T-helper 2 cell treated with Interferon-gamma antibody and Interleukin-4, amounts not matched to agents 5 μg/mL and 100 μg/mL, for 36 hours (primary cell): ENCODE measurements at regions not wholly inside any gene's neighbourhood (a gene's known extent, or its start where the extent isn't known, plus 50 kb on each side); places are given as distances from the start of the nearest gene placed in this dataset.

Source experiments
- DNase-seq: peaks from one replicate; pipeline ENCODE4 v3.0.0; 2021; ENCODE audit warnings: low spot score
- H3K27ac Mint-ChIP-seq: one replicate; pipeline ENCODE4 v1.8.0; 2021; ENCODE audit warnings: mild to moderate bottlenecking, mixed read lengths
- H3K27me3 Mint-ChIP-seq: one replicate; pipeline ENCODE4 v1.8.0; 2021; ENCODE audit warnings: low read depth, mixed read lengths
- H3K36me3 Mint-ChIP-seq: one replicate; pipeline ENCODE4 v1.8.0; 2021; ENCODE audit warnings: low read depth, mixed read lengths
- H3K4me1 Mint-ChIP-seq: one replicate; pipeline ENCODE4 v1.8.0; 2021; ENCODE audit warnings: low read depth, mixed read lengths
- H3K4me3 Mint-ChIP-seq: one replicate; pipeline ENCODE4 v1.8.0; 2022; ENCODE audit warnings: mild to moderate bottlenecking, moderate library complexity, mixed read lengths
- H3K9me3 Mint-ChIP-seq: one replicate; pipeline ENCODE4 v1.8.0; 2021; ENCODE audit warnings: mixed read lengths

DNA sequence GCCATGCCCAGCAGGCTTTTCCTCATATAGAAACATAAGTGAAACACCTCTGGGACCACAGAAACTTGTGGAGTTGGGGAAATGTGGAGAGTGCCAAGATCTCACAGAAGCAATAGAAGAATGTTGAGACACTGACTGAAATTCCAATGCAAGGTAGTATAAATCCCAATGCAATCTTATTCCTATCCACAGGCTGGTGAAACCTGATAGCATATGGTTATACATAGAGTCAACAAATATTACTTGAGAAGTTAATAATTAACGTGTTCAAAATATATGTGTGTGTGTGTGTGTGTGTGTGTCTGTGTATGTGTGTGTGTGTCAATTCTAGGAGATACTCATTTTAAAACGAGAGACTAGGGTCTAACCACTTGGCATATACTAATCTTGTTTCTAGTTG lies 776.8 kb upstream of the ACVR2A start:
- DNase-seq, result no peak
- Mint-ChIP-seq H3K27me3 (no peaks in the 10 kb centered on the region), H3K4me1 (no peaks in the 10 kb centered on the region), H3K27ac (no peak overlapping the region), H3K36me3 (no peaks in the 10 kb centered on the region), H3K9me3 (no peaks in the 10 kb centered on the region), H3K4me3 (no peak overlapping the region)

DNA sequence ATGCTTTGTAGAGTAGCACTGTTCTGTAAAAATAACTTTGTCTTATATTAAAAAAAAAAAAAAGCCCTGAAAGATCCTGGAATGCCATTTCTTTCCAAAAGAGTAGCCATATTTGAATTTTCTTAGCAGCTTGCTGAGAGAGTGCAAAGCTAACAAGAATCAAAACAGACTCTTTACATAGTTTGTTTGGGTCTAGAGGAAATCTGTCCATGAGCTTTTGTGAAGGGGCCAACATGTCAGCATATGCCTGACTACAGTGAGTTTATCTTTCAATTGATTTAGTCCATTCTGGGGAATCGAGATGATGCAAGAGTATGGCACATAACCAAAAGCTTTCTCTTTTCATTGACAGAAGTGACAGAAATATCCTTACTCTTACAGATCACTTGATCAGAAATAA lies 777.7 kb upstream of the ACVR2A start:
- DNase-seq, result no peak
- no peaks in the 10 kb centered on the region for H3K36me3 Mint-ChIP-seq
- H3K27me3 Mint-ChIP-seq, result no peaks in the 10 kb centered on the region
- no peaks in the 10 kb centered on the region for H3K9me3 Mint-ChIP-seq
- H3K4me1 Mint-ChIP-seq, result no peaks in the 10 kb centered on the region
- no peak overlapping the region for H3K4me3 Mint-ChIP-seq
- no peak overlapping the region for H3K27ac Mint-ChIP-seq

DNA sequence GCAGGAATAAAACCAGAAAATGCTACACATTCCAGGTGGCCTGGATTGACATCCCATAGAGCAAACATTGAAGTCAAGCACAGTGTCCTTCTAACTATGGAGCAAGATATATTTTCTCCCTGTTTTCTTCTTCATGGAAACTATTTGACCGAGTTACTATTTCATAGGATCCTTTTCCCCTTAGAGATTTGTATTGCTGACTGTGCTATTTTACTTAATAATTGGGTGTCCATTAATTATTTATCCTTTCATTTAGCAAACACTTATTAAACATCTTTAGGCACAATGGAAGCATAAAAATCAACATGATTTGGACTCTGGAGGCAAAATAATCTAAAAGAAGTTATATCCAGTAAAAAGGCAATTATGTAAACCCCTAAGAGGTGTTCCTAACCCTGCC lies 782.8 kb upstream of the ACVR2A start:
- H3K9me3 Mint-ChIP-seq, result no peaks in the 10 kb centered on the region
- peaks cover 2% of the 10 kb centered on the region for H3K27me3 Mint-ChIP-seq
- no peak overlapping the region for H3K27ac Mint-ChIP-seq
- DNase-seq, result no peak
- no peak overlapping the region for H3K4me3 Mint-ChIP-seq
- H3K4me1 Mint-ChIP-seq, result no peaks in the 10 kb centered on the region
- no peaks in the 10 kb centered on the region for H3K36me3 Mint-ChIP-seq

DNA sequence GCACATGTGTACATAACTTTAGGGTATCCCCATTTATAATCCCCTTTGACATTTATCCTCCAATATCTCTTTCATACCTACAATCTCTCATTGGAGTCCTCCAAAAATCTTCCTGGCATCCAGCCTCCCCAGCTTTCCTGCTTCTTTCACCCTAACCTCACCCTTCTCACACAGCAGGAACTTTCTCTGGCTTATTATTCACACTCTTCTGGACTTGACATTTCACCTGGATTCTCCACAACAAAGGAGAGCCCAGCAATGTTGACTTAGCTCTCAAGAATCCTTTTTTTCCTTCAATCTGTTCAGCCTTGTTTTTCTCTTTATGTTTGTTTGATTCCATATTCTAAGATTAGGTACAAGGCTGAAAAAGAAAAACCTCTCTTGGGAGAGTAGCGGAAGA lies 783.6 kb upstream of the ACVR2A start:
- peaks cover 2% of the 10 kb centered on the region for H3K27me3 Mint-ChIP-seq
- no peaks in the 10 kb centered on the region for H3K4me1 Mint-ChIP-seq
- no peak for DNase-seq
- no peak overlapping the region for H3K27ac Mint-ChIP-seq
- no peaks in the 10 kb centered on the region for H3K36me3 Mint-ChIP-seq
- no peaks in the 10 kb centered on the region for H3K9me3 Mint-ChIP-seq
- no peak overlapping the region for H3K4me3 Mint-ChIP-seq

DNA sequence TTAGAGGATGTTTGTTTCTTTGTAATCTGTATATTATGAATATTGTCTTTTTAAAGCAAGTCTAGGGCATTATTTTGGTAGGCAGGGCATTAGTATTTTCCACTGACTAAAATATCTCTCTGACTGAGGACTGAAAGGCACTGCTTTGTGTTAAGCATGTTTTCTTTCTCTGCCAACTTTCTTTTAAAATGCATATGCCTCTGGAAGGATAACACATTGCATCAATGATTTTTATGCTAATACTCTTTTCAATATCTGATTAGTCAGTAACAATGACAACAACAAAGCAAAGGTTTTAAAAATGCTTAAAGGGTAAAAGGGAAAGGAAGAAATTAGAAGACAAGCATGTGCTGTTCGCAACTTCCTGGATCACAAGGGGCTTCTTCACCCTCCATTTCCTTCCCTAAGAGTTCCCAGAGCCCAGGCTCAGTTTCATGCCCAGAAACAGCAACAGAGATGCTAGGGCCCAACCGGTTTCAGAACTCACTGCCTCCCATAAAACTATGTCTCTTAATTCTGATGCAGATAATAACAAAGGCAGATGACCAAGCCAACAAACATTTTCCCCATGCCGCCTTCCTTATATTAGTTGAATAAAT lies 786.8 kb upstream of the ACVR2A start:
- Mint-ChIP-seq H3K36me3 (no peaks in the 10 kb centered on the region), H3K27me3 (peaks cover 2% of the 10 kb centered on the region), H3K4me3 (no peak overlapping the region), H3K9me3 (no peaks in the 10 kb centered on the region), H3K4me1 (no peaks in the 10 kb centered on the region), H3K27ac (no peak overlapping the region)
- DNase-seq, result no peak

GRCh38 chr2:147051814-147052213 lies 793.0 kb upstream of the ACVR2A start:
- DNase-seq, result no peak
- Mint-ChIP-seq H3K4me3 (no peak overlapping the region), H3K27me3 (peaks cover 9% of the 10 kb centered on the region), H3K27ac (no peak overlapping the region), H3K9me3 (no peaks in the 10 kb centered on the region), H3K4me1 (no peaks in the 10 kb centered on the region), H3K36me3 (no peaks in the 10 kb centered on the region)

- no peak for DNase-seq
- Mint-ChIP-seq H3K27ac (no peak overlapping the region), H3K4me3 (no peak overlapping the region), H3K27me3 (peaks cover 9% of the 10 kb centered on the region), H3K36me3 (no peaks in the 10 kb centered on the region), H3K4me1 (no peaks in the 10 kb centered on the region), H3K9me3 (no peaks in the 10 kb centered on the region)
Measured at GRCh38 chr2:147051248-147051647, 793.6 kb upstream of the ACVR2A start.

DNA sequence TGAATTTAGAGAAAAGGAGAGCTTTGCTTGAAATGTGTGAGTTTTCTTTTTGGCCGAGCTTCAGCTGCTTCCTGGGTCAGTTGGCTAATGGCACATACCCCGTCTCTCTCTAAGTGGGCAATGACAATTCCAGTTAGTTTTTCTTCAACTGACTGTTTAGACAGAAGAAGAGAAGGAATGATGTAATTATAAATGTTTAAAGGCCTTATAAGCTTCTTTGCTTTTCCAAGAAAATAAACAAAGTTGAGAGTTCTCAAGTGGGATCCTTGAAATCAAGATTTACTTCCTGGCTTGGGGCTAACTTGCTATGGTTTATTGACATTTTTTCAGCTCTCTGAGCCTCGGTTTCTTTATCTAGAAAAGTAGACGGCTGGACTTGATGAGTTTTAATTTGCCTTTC lies 794.9 kb upstream of the ACVR2A start:
- no peak for DNase-seq
- H3K4me1 Mint-ChIP-seq, result no peaks in the 10 kb centered on the region
- H3K27me3 Mint-ChIP-seq, result peaks cover 9% of the 10 kb centered on the region
- H3K36me3 Mint-ChIP-seq, result no peaks in the 10 kb centered on the region
- no peak overlapping the region for H3K27ac Mint-ChIP-seq
- H3K4me3 Mint-ChIP-seq, result no peak overlapping the region
- H3K9me3 Mint-ChIP-seq, result no peaks in the 10 kb centered on the region

- Mint-ChIP-seq H3K27me3 (peaks cover 9% of the 10 kb centered on the region), H3K4me3 (no peak overlapping the region), H3K36me3 (no peaks in the 10 kb centered on the region), H3K4me1 (no peaks in the 10 kb centered on the region), H3K27ac (no peak overlapping the region), H3K9me3 (no peaks in the 10 kb centered on the region)
- no peak for DNase-seq
Measured at GRCh38 chr2:147046473-147046872, 798.4 kb upstream of the ACVR2A start.

DNA sequence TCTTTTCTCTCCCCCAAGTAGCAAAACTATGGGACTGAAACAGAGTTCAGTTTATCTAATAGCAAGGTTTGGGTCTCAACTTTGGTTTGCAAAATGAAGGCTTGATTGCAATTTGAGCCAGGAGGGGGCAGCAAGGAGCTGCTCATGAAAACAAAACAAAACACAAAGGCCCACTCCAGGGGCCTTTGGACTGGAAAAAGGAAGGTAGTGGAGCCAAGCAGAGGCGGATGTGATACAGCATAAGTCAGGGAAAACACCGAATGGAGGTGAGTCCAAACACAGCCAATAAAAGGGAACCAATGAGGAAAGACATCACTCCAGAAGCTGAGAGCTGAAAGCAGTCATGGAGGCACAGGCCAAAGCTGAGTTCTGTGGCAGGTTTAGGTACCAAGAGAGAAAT lies 799.7 kb upstream of the ACVR2A start:
- H3K27ac Mint-ChIP-seq, result peak overlapping the region; percentile 9
- peaks cover 6% of the 10 kb centered on the region for H3K27me3 Mint-ChIP-seq
- peak; percentile 4 for DNase-seq
- H3K36me3 Mint-ChIP-seq, result no peaks in the 10 kb centered on the region
- H3K9me3 Mint-ChIP-seq, result no peaks in the 10 kb centered on the region
- H3K4me3 Mint-ChIP-seq, result no peak overlapping the region
- H3K4me1 Mint-ChIP-seq, result no peaks in the 10 kb centered on the region

GRCh38 chr2:147041121-147041494 lies 803.7 kb upstream of the ACVR2A start:
- no peak overlapping the region for H3K27ac Mint-ChIP-seq
- H3K4me3 Mint-ChIP-seq, result no peak overlapping the region
- no peaks in the 10 kb centered on the region for H3K4me1 Mint-ChIP-seq
- H3K36me3 Mint-ChIP-seq, result no peaks in the 10 kb centered on the region
- no peaks in the 10 kb centered on the region for H3K9me3 Mint-ChIP-seq
- DNase-seq, result no peak
- no peaks in the 10 kb centered on the region for H3K27me3 Mint-ChIP-seq

DNA sequence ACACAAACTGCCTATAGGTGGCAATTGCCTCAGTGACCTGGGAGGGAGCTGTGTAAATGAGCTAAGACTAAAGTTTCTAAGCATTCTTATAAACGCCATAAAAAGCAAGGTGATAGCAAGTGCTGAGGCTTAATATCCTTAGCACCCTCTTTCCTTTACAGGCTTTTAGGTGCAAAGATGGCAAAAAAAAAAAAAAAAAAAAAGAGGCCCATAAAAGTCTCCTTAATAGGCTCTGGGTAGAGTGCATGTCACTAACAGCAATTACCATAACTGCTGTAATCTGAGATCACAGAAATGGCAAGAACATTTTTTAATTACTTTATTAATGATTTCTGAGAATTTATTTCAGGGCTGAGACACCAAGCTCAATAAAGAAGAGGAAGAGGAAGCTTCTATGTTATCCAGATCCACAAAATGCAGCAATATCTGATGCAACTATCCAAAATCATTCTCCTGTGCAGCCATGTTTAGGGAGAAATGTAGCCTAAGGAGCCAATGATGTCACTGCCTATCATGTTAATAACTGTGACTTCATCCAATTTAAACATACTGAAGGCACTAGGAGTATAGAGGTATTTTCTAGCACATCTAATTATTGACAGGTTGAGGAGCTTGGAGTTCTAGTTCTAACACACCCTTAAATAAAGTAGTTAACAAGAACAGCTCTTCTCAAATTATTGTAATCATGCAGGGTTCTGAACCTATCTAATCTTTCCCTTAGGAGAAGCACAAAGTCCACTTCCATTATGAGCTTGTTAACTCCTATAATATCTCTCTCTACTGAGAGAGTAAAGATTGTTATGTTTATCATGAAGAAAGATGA lies 804.3 kb upstream of the ACVR2A start:
- Mint-ChIP-seq H3K4me3 (no peak overlapping the region), H3K4me1 (no peaks in the 10 kb centered on the region), H3K27ac (no peak overlapping the region), H3K9me3 (no peaks in the 10 kb centered on the region), H3K27me3 (no peaks in the 10 kb centered on the region), H3K36me3 (no peaks in the 10 kb centered on the region)
- DNase-seq, result no peak

DNA sequence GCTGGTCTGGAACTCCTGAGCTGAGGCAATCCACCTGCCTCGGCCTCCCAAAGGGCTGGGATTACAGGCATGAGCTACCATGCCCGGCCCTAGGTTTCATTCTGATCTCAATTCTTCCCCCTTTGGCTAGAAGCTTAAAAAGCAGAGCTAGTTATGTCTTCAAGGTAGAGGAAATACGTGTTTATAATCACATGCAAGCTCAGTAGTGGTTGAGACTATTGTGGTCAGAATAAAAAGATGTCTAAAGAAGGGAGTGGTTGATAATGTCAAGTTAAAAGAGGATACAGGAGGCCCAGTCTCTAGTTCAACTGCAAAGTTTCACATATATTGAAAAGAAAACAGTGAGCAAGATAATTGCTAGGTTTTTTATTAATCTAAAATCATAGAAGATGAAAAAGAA lies 807.8 kb upstream of the ACVR2A start:
- DNase-seq, result no peak
- no peak overlapping the region for H3K4me3 Mint-ChIP-seq
- H3K4me1 Mint-ChIP-seq, result no peaks in the 10 kb centered on the region
- no peaks in the 10 kb centered on the region for H3K9me3 Mint-ChIP-seq
- no peak overlapping the region for H3K27ac Mint-ChIP-seq
- no peaks in the 10 kb centered on the region for H3K36me3 Mint-ChIP-seq
- H3K27me3 Mint-ChIP-seq, result no peaks in the 10 kb centered on the region

- DNase-seq, result no peak
- Mint-ChIP-seq H3K4me1 (no peaks in the 10 kb centered on the region), H3K27me3 (no peaks in the 10 kb centered on the region), H3K9me3 (no peaks in the 10 kb centered on the region), H3K36me3 (no peaks in the 10 kb centered on the region), H3K4me3 (no peak overlapping the region), H3K27ac (no peak overlapping the region)
Measured at GRCh38 chr2:147033044-147033443, 811.8 kb upstream of the ACVR2A start.

GRCh38 chr2:147031897-147032296 lies 812.9 kb upstream of the ACVR2A start:
- H3K9me3 Mint-ChIP-seq, result no peaks in the 10 kb centered on the region
- no peaks in the 10 kb centered on the region for H3K27me3 Mint-ChIP-seq
- DNase-seq, result no peak
- no peak overlapping the region for H3K4me3 Mint-ChIP-seq
- H3K36me3 Mint-ChIP-seq, result no peaks in the 10 kb centered on the region
- no peak overlapping the region for H3K27ac Mint-ChIP-seq
- no peaks in the 10 kb centered on the region for H3K4me1 Mint-ChIP-seq
